Fibroblast of lung (primary cell): ENCODE measurements at regions not wholly inside any gene's neighbourhood (a gene's known extent, or its start where the extent isn't known, plus 50 kb on each side); places are given as distances from the start of the nearest gene placed in this dataset.

Experiments
- DNase-seq, 2 donors: peaks; one replicate each; pipeline versions ENCODE4 v3.0.0 to v3.0.0-alpha.2; 2010; ENCODE audit warnings: low read depth in 2 of 2
- H2AFZ ChIP-seq: 2 replicates; pipeline ENCODE4 v1.5.1; 2012; ENCODE audit warnings: low read length, control low read depth, inconsistent platforms
- H3K27ac ChIP-seq: 2 replicates; pipeline ENCODE4 v1.5.1; 2011; ENCODE audit warnings: low read length, control low read depth; ENCODE audit not compliant: insufficient read depth
- H3K27me3 ChIP-seq: 2 replicates; pipeline ENCODE4 v1.5.1; 2011; ENCODE audit warnings: mild to moderate bottlenecking, low read length; ENCODE audit not compliant: control insufficient read depth, insufficient read depth
- H3K36me3 ChIP-seq: 2 replicates; pipeline ENCODE4 v1.5.1; 2011; ENCODE audit warnings: low read length; ENCODE audit not compliant: control insufficient read depth, insufficient read depth
- H3K4me1 ChIP-seq: 2 replicates; pipeline ENCODE4 v1.5.1; 2011; ENCODE audit warnings: low read length; ENCODE audit not compliant: control insufficient read depth, insufficient read depth; ENCODE audit errors: extremely low read depth
- H3K4me2 ChIP-seq: 2 replicates; pipeline ENCODE4 v1.5.1; 2011; ENCODE audit warnings: low read length, control low read depth; ENCODE audit not compliant: insufficient read depth; ENCODE audit errors: extremely low read depth
- H3K4me3 ChIP-seq, 4 experiments: fragments of 200-600 bp in 1 of 4; sonication (generic) in 1 of 4; replicated peaks in 1 of 4; 2 replicates each; pipeline ENCODE4 v1.5.1; 2011 to 2016; ENCODE audit warnings: low read length in 4 of 4, low read depth in 3 of 4, mild to moderate bottlenecking in 3 of 4, control low read depth in 2 of 4, inconsistent platforms in 1 of 4, mixed read lengths in 1 of 4; ENCODE audit not compliant: insufficient read depth in 1 of 4; ENCODE audit errors: control extremely low read depth in 1 of 4
- H3K79me2 ChIP-seq: 2 replicates; pipeline ENCODE4 v1.5.1; 2012; ENCODE audit warnings: mild to moderate bottlenecking, low read length, inconsistent platforms; ENCODE audit not compliant: control insufficient read depth, insufficient read depth
- H3K9ac ChIP-seq: 2 replicates; pipeline ENCODE4 v1.5.1; 2011; ENCODE audit warnings: mild to moderate bottlenecking, low read length, control low read depth; ENCODE audit not compliant: insufficient read depth
- H3K9me3 ChIP-seq: 2 replicates; pipeline ENCODE4 v1.5.1; 2012; ENCODE audit warnings: low read depth, low read length; ENCODE audit not compliant: control insufficient read depth, insufficient read depth
- H4K20me1 ChIP-seq: 2 replicates; pipeline ENCODE4 v1.5.1; 2011; ENCODE audit warnings: low read length; ENCODE audit not compliant: control insufficient read depth, insufficient read depth; ENCODE audit errors: extremely low read depth
- EZH2 ChIP-seq: IDR thresholded peaks from 2 replicates; pipeline ENCODE4 v1.5.1; 2012; ENCODE audit warnings: low read length, control low read depth, mild to moderate bottlenecking; ENCODE audit errors: missing control alignments
- TF ChIP-seq, protein P1 (sequence below), 2 donors: IDR thresholded peaks in 1 of 2; conservative IDR thresholded peaks in 1 of 2; 1 replicate in 1 of 2; 2 replicates in 1 of 2; pipeline ENCODE4 v1.5.1; 2011 to 2012; ENCODE audit warnings: low read length in 2 of 2, control low read depth in 1 of 2, inconsistent platforms in 1 of 2, low read depth in 1 of 2, mild to moderate bottlenecking in 1 of 2

DNA sequence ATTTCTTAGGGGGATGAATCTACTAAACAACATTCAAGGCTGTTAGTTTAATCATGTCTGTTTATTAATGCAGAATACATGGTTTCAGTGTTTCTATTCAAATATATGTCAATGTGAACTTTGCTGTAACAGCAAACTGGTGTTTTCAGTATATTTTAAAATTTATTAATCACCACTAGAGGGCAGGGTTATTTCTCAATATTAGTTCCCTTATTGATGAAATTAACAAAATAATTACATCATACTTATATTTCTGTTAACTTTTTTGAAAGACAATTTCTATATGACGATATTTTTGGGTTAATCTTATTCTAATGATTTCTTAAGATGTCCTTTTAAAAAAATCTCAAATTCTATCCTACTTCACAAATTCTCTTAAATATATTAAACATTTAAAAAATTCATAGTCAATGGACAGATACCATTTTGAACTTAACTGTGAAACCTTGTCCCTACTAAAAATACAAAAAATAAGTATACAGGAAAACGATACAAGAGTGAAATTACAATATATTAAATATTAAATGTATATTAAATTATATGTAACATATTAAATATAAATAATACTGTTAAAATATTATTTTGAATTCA is 1034.1 kb upstream of the PRMT6 start:
- no peaks in the 10 kb centered on the region for H3K4me1 ChIP-seq
- H3K27ac ChIP-seq: no peak overlapping the region
- no peaks in the 10 kb centered on the region for H3K79me2 ChIP-seq
- H3K4me2 ChIP-seq: no peak overlapping the region
- H3K36me3 ChIP-seq: no peaks in the 10 kb centered on the region
- TF ChIP-seq EZH2: no peak
- TF ChIP-seq, protein P1, sequence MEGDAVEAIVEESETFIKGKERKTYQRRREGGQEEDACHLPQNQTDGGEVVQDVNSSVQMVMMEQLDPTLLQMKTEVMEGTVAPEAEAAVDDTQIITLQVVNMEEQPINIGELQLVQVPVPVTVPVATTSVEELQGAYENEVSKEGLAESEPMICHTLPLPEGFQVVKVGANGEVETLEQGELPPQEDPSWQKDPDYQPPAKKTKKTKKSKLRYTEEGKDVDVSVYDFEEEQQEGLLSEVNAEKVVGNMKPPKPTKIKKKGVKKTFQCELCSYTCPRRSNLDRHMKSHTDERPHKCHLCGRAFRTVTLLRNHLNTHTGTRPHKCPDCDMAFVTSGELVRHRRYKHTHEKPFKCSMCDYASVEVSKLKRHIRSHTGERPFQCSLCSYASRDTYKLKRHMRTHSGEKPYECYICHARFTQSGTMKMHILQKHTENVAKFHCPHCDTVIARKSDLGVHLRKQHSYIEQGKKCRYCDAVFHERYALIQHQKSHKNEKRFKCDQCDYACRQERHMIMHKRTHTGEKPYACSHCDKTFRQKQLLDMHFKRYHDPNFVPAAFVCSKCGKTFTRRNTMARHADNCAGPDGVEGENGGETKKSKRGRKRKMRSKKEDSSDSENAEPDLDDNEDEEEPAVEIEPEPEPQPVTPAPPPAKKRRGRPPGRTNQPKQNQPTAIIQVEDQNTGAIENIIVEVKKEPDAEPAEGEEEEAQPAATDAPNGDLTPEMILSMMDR (conservative IDR thresholded peaks at IDR 0.05 in 1 of 2, IDR thresholded peaks at IDR 0.05 in 1 of 2; ENCODE audit: low read depth in 1 of 2, low read length in 2 of 2): peak in 1 of 2 donors; percentile 18
- no peaks in the 10 kb centered on the region for H4K20me1 ChIP-seq
- no peak overlapping the region for H3K9ac ChIP-seq
- peak; percentile 1 to 42 for DNase-seq
- no peak overlapping the region for H2AFZ ChIP-seq
- no peak overlapping the region for H3K4me3 ChIP-seq
- no peaks in the 10 kb centered on the region for H3K9me3 ChIP-seq
- H3K27me3 ChIP-seq: no peaks in the 10 kb centered on the region

DNA sequence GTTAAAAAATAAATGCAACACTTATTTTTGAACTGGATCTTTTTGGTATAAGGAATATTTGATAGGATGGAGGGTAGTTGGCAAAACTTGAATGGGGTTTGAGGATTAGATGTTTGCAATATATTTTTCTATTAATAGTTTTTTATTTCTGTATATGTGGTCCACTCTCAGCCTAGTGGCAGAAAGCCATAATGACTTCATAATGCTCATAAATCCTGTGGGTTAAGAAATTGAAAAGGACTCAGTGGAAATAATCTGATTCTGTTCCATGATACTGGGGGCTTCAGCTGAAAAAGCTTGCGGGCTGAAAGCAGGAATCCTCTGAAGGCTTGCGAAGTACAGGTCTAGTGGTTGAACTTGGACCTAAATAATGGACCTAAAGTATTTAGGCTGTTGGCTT is 1028.6 kb upstream of the PRMT6 start:
- H3K36me3 ChIP-seq: no peaks in the 10 kb centered on the region

DNA sequence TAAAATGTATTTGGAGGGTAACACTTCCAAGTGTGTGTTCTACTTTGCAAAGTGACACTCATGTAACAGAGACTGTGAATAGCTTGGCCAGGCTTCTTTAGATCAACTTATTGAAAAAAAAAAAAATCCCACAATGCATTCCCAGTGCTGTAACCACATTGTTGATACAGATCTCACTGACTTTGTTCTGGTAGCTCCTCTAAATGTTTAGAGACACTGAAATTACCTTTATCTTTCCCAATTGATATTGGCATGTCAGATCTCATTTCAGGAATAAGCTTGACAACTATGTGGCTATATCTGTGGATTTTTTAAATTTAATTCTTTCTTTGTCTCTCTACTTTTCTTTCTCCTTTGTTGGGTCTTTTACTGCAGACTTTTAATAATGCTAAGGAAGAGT is 1018.9 kb upstream of the PRMT6 start:
- no peak for DNase-seq
- no peaks in the 10 kb centered on the region for H3K36me3 ChIP-seq
- H3K27ac ChIP-seq: no peak overlapping the region
- no peak overlapping the region for H3K4me3 ChIP-seq
- no peaks in the 10 kb centered on the region for H3K27me3 ChIP-seq
- no peaks in the 10 kb centered on the region for H3K9me3 ChIP-seq
- H3K9ac ChIP-seq: no peak overlapping the region
- no peaks in the 10 kb centered on the region for H3K79me2 ChIP-seq
- H3K4me1 ChIP-seq: no peaks in the 10 kb centered on the region
- no peaks in the 10 kb centered on the region for H4K20me1 ChIP-seq
- no peak overlapping the region for H3K4me2 ChIP-seq
- TF ChIP-seq, protein P1 (conservative IDR thresholded peaks at IDR 0.05 in 1 of 2, IDR thresholded peaks at IDR 0.05 in 1 of 2; ENCODE audit: low read depth in 1 of 2, low read length in 2 of 2): no peak
- TF ChIP-seq EZH2: no peak
- H2AFZ ChIP-seq: no peak overlapping the region

More for the DNA sequence above, 1028.6 kb upstream of the PRMT6 start:
- H3K9ac ChIP-seq: no peak overlapping the region
- no peak overlapping the region for H3K4me3 ChIP-seq
- H3K4me2 ChIP-seq: no peak overlapping the region
- no peaks in the 10 kb centered on the region for H4K20me1 ChIP-seq
- H3K27me3 ChIP-seq: no peaks in the 10 kb centered on the region
- H3K79me2 ChIP-seq: no peaks in the 10 kb centered on the region
- DNase-seq: no peak
- no peaks in the 10 kb centered on the region for H3K9me3 ChIP-seq
- H2AFZ ChIP-seq: no peak overlapping the region
- H3K27ac ChIP-seq: no peak overlapping the region
- H3K4me1 ChIP-seq: no peaks in the 10 kb centered on the region
- TF ChIP-seq, protein P1 (conservative IDR thresholded peaks at IDR 0.05 in 1 of 2, IDR thresholded peaks at IDR 0.05 in 1 of 2; ENCODE audit: low read depth in 1 of 2, low read length in 2 of 2): no peak
- no peak for TF ChIP-seq EZH2
